ENCODE measurements at regions not wholly inside any gene's neighbourhood (a gene's known extent, or its start where the extent isn't known, plus 50 kb on each side); places are given as distances from the start of the nearest gene placed in this dataset.
"Not testable (repeated sequence)": the region's sequence is repeated elsewhere in the genome, so short reads cannot be mapped to it uniquely, and the experiment has no call there.

- no peaks in the 10 kb centered on the region for H3K9me2 ChIP-seq (ENCODE audit: insufficient read depth, low read length)
- CTCF ChIA-PET (ENCODE audit: unreplicated experiment): no interaction called here
- H3K9me3 ChIP-seq (ENCODE audit: low read length): 0 out of 2 replicates have a peak, but pooled peaks cover 5% of the 10 kb centered on the region
- intact Hi-C loops (cut with micrococcal nuclease; ENCODE audit: unreplicated experiment): no loop called here
- POLR2A ChIA-PET: no interaction called here
- no TSS peak for BruUV-seq (replicated peaks)
- no peak overlapping the region for H3K27ac ChIP-seq (ENCODE audit: low read depth, low read length, poor library complexity, severe bottlenecking)
- no peaks in the 10 kb centered on the region for H3K36me3 ChIP-seq (ENCODE audit: insufficient read depth, low read length)
- no peak overlapping the region for H3K4me2 ChIP-seq (ENCODE audit: low read length)
- no peaks in the 10 kb centered on the region for H4K20me1 ChIP-seq (ENCODE audit: insufficient read depth, low read length)
- H3K79me2 ChIP-seq (ENCODE audit: insufficient read depth, low read depth, low read length): no peaks in the 10 kb centered on the region
- DNase-seq (ENCODE audit: low spot score): no peak
- no peak overlapping the region for H2AFZ ChIP-seq (ENCODE audit: low read length)
- TF ChIP-seq, protein P1, sequence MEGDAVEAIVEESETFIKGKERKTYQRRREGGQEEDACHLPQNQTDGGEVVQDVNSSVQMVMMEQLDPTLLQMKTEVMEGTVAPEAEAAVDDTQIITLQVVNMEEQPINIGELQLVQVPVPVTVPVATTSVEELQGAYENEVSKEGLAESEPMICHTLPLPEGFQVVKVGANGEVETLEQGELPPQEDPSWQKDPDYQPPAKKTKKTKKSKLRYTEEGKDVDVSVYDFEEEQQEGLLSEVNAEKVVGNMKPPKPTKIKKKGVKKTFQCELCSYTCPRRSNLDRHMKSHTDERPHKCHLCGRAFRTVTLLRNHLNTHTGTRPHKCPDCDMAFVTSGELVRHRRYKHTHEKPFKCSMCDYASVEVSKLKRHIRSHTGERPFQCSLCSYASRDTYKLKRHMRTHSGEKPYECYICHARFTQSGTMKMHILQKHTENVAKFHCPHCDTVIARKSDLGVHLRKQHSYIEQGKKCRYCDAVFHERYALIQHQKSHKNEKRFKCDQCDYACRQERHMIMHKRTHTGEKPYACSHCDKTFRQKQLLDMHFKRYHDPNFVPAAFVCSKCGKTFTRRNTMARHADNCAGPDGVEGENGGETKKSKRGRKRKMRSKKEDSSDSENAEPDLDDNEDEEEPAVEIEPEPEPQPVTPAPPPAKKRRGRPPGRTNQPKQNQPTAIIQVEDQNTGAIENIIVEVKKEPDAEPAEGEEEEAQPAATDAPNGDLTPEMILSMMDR (conservative IDR thresholded peaks at IDR 0.05; ENCODE audit: low read length): no peak
- TF ChIP-seq EZH2phosphoT487 (IDR thresholded peaks at IDR 0.05; ENCODE audit: borderline replicate concordance, low read depth, low read length): no peak
- H3K4me1 ChIP-seq (ENCODE audit: insufficient read depth, low read length, poor library complexity, severe bottlenecking): no peaks in the 10 kb centered on the region
- H3K4me3 ChIP-seq (ENCODE audit: low read depth, low read length, poor library complexity, severe bottlenecking): no peak overlapping the region
Measured at GRCh38 chr5:179452356-179453230, 97.8 kb upstream of the RUFY1 start.

GRCh38 chr5:179451828-179452196 lies 98.5 kb upstream of the RUFY1 start:
- ChIA-PET POLR2A (no interaction called here), CTCF (ENCODE audit: unreplicated experiment) (no interaction called here)
- BruUV-seq (replicated peaks): no TSS peak
- DNase-seq (ENCODE audit: low spot score): no peak
- Histone ChIP-seq H3K36me3 (ENCODE audit: insufficient read depth, low read length) (no peaks in the 10 kb centered on the region), H4K20me1 (ENCODE audit: insufficient read depth, low read length) (no peaks in the 10 kb centered on the region), H3K9me2 (ENCODE audit: insufficient read depth, low read length) (no peaks in the 10 kb centered on the region), H3K4me1 (ENCODE audit: insufficient read depth, low read length, poor library complexity, severe bottlenecking) (no peaks in the 10 kb centered on the region), H3K9me3 (ENCODE audit: low read length) (0 out of 2 replicates have a peak, but pooled peaks cover 5% of the 10 kb centered on the region), H3K79me2 (ENCODE audit: insufficient read depth, low read depth, low read length) (no peaks in the 10 kb centered on the region), H3K4me2 (ENCODE audit: low read length) (no peak overlapping the region), H3K27ac (ENCODE audit: low read depth, low read length, poor library complexity, severe bottlenecking) (no peak overlapping the region), H2AFZ (ENCODE audit: low read length) (no peak overlapping the region), H3K4me3 (ENCODE audit: low read depth, low read length, poor library complexity, severe bottlenecking) (no peak overlapping the region)
- TF ChIP-seq EZH2phosphoT487 (IDR thresholded peaks at IDR 0.05; ENCODE audit: borderline replicate concordance, low read depth, low read length): no peak
- TF ChIP-seq, protein P1 (conservative IDR thresholded peaks at IDR 0.05; ENCODE audit: low read length): no peak
- intact Hi-C loops (cut with micrococcal nuclease; ENCODE audit: unreplicated experiment): no loop called here

GRCh38 chr5:179451114-179451827 lies 99.1 kb upstream of the RUFY1 start:
- H3K79me2 ChIP-seq (ENCODE audit: insufficient read depth, low read depth, low read length): no peaks in the 10 kb centered on the region
- H3K9me3 ChIP-seq (ENCODE audit: low read length): 0 out of 2 replicates have a peak, but pooled peaks cover 5% of the 10 kb centered on the region
- H3K36me3 ChIP-seq (ENCODE audit: insufficient read depth, low read length): no peaks in the 10 kb centered on the region
- H4K20me1 ChIP-seq (ENCODE audit: insufficient read depth, low read length): no peaks in the 10 kb centered on the region
- no peak overlapping the region for H3K4me3 ChIP-seq (ENCODE audit: low read depth, low read length, poor library complexity, severe bottlenecking)
- no peak overlapping the region for H3K4me2 ChIP-seq (ENCODE audit: low read length)
- CTCF ChIA-PET (ENCODE audit: unreplicated experiment): no interaction called here
- intact Hi-C loops (cut with micrococcal nuclease; ENCODE audit: unreplicated experiment): no loop called here
- H3K4me1 ChIP-seq (ENCODE audit: insufficient read depth, low read length, poor library complexity, severe bottlenecking): no peaks in the 10 kb centered on the region
- no peak for DNase-seq (ENCODE audit: low spot score)
- POLR2A ChIA-PET: no interaction called here
- BruUV-seq (replicated peaks): no TSS peak
- TF ChIP-seq, protein P1 (conservative IDR thresholded peaks at IDR 0.05; ENCODE audit: low read length): no peak
- no peak for TF ChIP-seq EZH2phosphoT487 (IDR thresholded peaks at IDR 0.05; ENCODE audit: borderline replicate concordance, low read depth, low read length)
- H3K27ac ChIP-seq (ENCODE audit: low read depth, low read length, poor library complexity, severe bottlenecking): no peak overlapping the region
- no peaks in the 10 kb centered on the region for H3K9me2 ChIP-seq (ENCODE audit: insufficient read depth, low read length)
- H2AFZ ChIP-seq (ENCODE audit: low read length): no peak overlapping the region

- H2AFZ ChIP-seq (ENCODE audit: low read length); POLR2A ChIA-PET; H3K9me3 ChIP-seq (ENCODE audit: low read length); H3K27ac ChIP-seq (ENCODE audit: low read depth, low read length, poor library complexity, severe bottlenecking); BruUV-seq (replicated peaks); H3K79me2 ChIP-seq (ENCODE audit: insufficient read depth, low read depth, low read length); DNase-seq (ENCODE audit: low spot score); H3K4me2 ChIP-seq (ENCODE audit: low read length); CTCF ChIA-PET (ENCODE audit: unreplicated experiment); H4K20me1 ChIP-seq (ENCODE audit: insufficient read depth, low read length); H3K9me2 ChIP-seq (ENCODE audit: insufficient read depth, low read length); intact Hi-C loops (cut with micrococcal nuclease; ENCODE audit: unreplicated experiment); H3K4me1 ChIP-seq (ENCODE audit: insufficient read depth, low read length, poor library complexity, severe bottlenecking); H3K36me3 ChIP-seq (ENCODE audit: insufficient read depth, low read length); H3K4me3 ChIP-seq (ENCODE audit: low read depth, low read length, poor library complexity, severe bottlenecking): not testable (repeated sequence)
Measured at GRCh38 chr5:179449950-179450349, 100.4 kb upstream of the RUFY1 start.

Data from OCI-LY7 (cell line).